H1 (cell line): ENCODE measurements at regions not wholly inside any gene's neighbourhood (a gene's known extent, or its start where the extent isn't known, plus 50 kb on each side); places are given as distances from the start of the nearest gene placed in this dataset.

Source experiments
- CTCF ChIA-PET: fragments of 300-600 bp; sonication (Branson Sonifier 250); formaldehyde crosslinking; loops from one replicate; lab custom pipeline; 2021; ENCODE audit not compliant: partially characterized antibody; lab: Charles Lee
- POLR2A ChIA-PET: fragments of 300-600 bp; sonication (Branson Sonifier 250); formaldehyde crosslinking; loops from one replicate; lab custom pipeline; 2021; ENCODE audit warnings: inconsistent platforms; ENCODE audit not compliant: partially characterized antibody; lab: Charles Lee
- DNase-seq, 2 experiments: peaks; one replicate each; pipeline versions ENCODE4 v3.0.0 to v3.0.0-alpha.2; 2010 to 2022; ENCODE audit warnings: low spot score in 2 of 2, low read depth in 1 of 2, mixed read lengths in 1 of 2
- FAIRE-seq: peaks from 2 replicates; lab custom pipeline; 2011; peaks lifted over from hg19 to GRCh38; lab: Jason Lieb, UNC
- H2AFZ ChIP-seq: 2 replicates; pipeline ENCODE4 v1.8.1; 2012; ENCODE audit warnings: low read length, inconsistent platforms
- H2AK5ac ChIP-seq: 2 replicates; pipeline ENCODE4 v1.6.1; 2013; ENCODE audit warnings: low read depth, low read length
- H2BK120ac ChIP-seq: replicated peaks from 2 replicates; pipeline ENCODE3; 2013; ENCODE audit warnings: low read depth, low read length, inconsistent platforms
- H2BK12ac ChIP-seq: 2 replicates; pipeline ENCODE4 v1.6.1; 2013; ENCODE audit warnings: low read depth, low read length
- H2BK15ac ChIP-seq: 2 replicates; pipeline ENCODE4 v1.6.1; 2013; ENCODE audit warnings: low read length
- H2BK20ac ChIP-seq: 2 replicates; pipeline ENCODE4 v1.6.1; 2013; ENCODE audit warnings: low read length
- H2BK5ac ChIP-seq: 2 replicates; pipeline ENCODE4 v1.6.1; 2013; ENCODE audit warnings: low read depth, low read length
- H3K14ac ChIP-seq: 2 replicates; pipeline ENCODE4 v1.6.1; 2013; ENCODE audit warnings: inconsistent platforms; ENCODE audit not compliant: insufficient read length
- H3K18ac ChIP-seq: 2 replicates; pipeline ENCODE4 v1.6.1; 2013; ENCODE audit warnings: low read length; ENCODE audit errors: extremely low read depth
- H3K23ac ChIP-seq: 2 replicates; pipeline ENCODE4 v1.6.1; 2013; ENCODE audit warnings: inconsistent platforms; ENCODE audit not compliant: insufficient read length
- H3K23me2 ChIP-seq: 2 replicates; pipeline ENCODE4 v1.6.1; 2013; ENCODE audit warnings: low read depth, low read length
- H3K27ac ChIP-seq: 2 replicates; pipeline ENCODE4 v1.6.1; 2011; ENCODE audit warnings: low read depth, low read length, inconsistent platforms
- H3K27me3 ChIP-seq, 4 experiments: replicated peaks in 1 of 4; 1 replicate in 1 of 4; 2 replicates in 3 of 4; pipeline versions ENCODE4 v1.6.1 to v1.8.1; 2011 to 2013; ENCODE audit warnings: low read length in 3 of 4, mild to moderate bottlenecking in 3 of 4, inconsistent platforms in 2 of 4, mixed read lengths in 2 of 4, moderate library complexity in 1 of 4; ENCODE audit not compliant: control insufficient read depth in 3 of 4, insufficient read depth in 3 of 4; ENCODE audit errors: extremely low read depth in 1 of 4
- H3K36me3 ChIP-seq, 4 experiments: 2 replicates each; pipeline versions ENCODE4 v1.6.1 to v1.8.1; 2011 to 2013; ENCODE audit warnings: mild to moderate bottlenecking in 4 of 4, low read length in 3 of 4, moderate library complexity in 2 of 4, control low read depth in 1 of 4, inconsistent platforms in 1 of 4; ENCODE audit not compliant: insufficient read depth in 4 of 4, control insufficient read depth in 2 of 4
- H3K4ac ChIP-seq: replicated peaks from 2 replicates; pipeline ENCODE3; 2013; ENCODE audit warnings: low read length, low read depth, mixed read lengths, inconsistent platforms; ENCODE audit not compliant: insufficient read length
- H3K4me1 ChIP-seq, 4 experiments: replicated peaks in 1 of 4; 1 replicate in 1 of 4; 2 replicates in 3 of 4; pipeline versions ENCODE4 v1.6.1 to v1.8.1; 2011 to 2013; ENCODE audit warnings: low read length in 3 of 4, inconsistent platforms in 2 of 4, mixed read lengths in 1 of 4; ENCODE audit not compliant: insufficient read depth in 4 of 4, control insufficient read depth in 3 of 4
- H3K4me2 ChIP-seq, 2 experiments: 2 replicates each; pipeline versions ENCODE4 v1.6.1 to v1.8.1; 2011 to 2013; ENCODE audit warnings: low read depth in 2 of 2, low read length in 2 of 2, control low read depth in 1 of 2, inconsistent platforms in 1 of 2, mild to moderate bottlenecking in 1 of 2; ENCODE audit not compliant: insufficient read depth in 1 of 2
- H3K4me3 ChIP-seq, 4 experiments: fragments of 200-600, 300-600 bp in 1 of 4; sonication (generic), shearing (Covaris generic), sonication (Bioruptor Twin) in 1 of 4; 2 replicates each; pipeline versions ENCODE4 v1.5.1 to v1.8.1; 2011 to 2016; ENCODE audit warnings: low read length in 4 of 4, low read depth in 3 of 4, control low read depth in 2 of 4, inconsistent platforms in 2 of 4, mild to moderate bottlenecking in 2 of 4, mixed read lengths in 1 of 4, moderate library complexity in 1 of 4; ENCODE audit not compliant: insufficient read depth in 2 of 4; ENCODE audit errors: extremely low read depth in 1 of 4
- H3K56ac ChIP-seq: replicated peaks from 2 replicates; pipeline ENCODE3; 2013; ENCODE audit warnings: low read depth, mild to moderate bottlenecking, mixed read lengths, low read length, inconsistent platforms; ENCODE audit not compliant: insufficient read length
- H3K79me1 ChIP-seq: 2 replicates; pipeline ENCODE4 v1.6.1; 2013; ENCODE audit warnings: low read depth, low read length, control low read depth
- H3K79me2 ChIP-seq, 2 experiments: 2 replicates each; pipeline versions ENCODE4 v1.6.1 to v1.8.1; 2012 to 2013; ENCODE audit warnings: low read length in 2 of 2, mild to moderate bottlenecking in 2 of 2, inconsistent platforms in 1 of 2; ENCODE audit not compliant: insufficient read depth in 2 of 2, control insufficient read depth in 1 of 2
- H3K9ac ChIP-seq, 4 experiments: replicated peaks in 1 of 4; 1 replicate in 1 of 4; 2 replicates in 3 of 4; pipeline versions ENCODE4 v1.6.1 to v1.8.1; 2011 to 2013; ENCODE audit warnings: low read depth in 3 of 4, low read length in 3 of 4, control low read depth in 2 of 4, mild to moderate bottlenecking in 2 of 4, moderate library complexity in 2 of 4, inconsistent platforms in 1 of 4; ENCODE audit errors: extremely low read depth in 1 of 4
- H3K9me3 ChIP-seq, 2 experiments: 2 replicates each; pipeline versions ENCODE4 v1.6.1 to v1.8.1; 2012 to 2013; ENCODE audit warnings: mild to moderate bottlenecking in 2 of 2, moderate library complexity in 2 of 2, control low read depth in 1 of 2, inconsistent platforms in 1 of 2, low read depth in 1 of 2, low read length in 1 of 2, mixed read lengths in 1 of 2; ENCODE audit not compliant: insufficient read depth in 2 of 2
- H4K20me1 ChIP-seq, 2 experiments: replicated peaks in 1 of 2; 2 replicates each; pipeline versions ENCODE3 to v1.8.1; 2011 to 2013; ENCODE audit warnings: inconsistent platforms in 2 of 2, low read length in 2 of 2, mild to moderate bottlenecking in 1 of 2; ENCODE audit not compliant: insufficient read depth in 2 of 2, control insufficient read depth in 1 of 2
- H4K5ac ChIP-seq: 2 replicates; pipeline ENCODE4 v1.6.1; 2013; ENCODE audit warnings: low read length, low read depth, mixed read lengths, inconsistent platforms; ENCODE audit not compliant: insufficient read length
- H4K8ac ChIP-seq: 2 replicates; pipeline ENCODE4 v1.8.0; 2013; ENCODE audit warnings: mild to moderate bottlenecking, moderate library complexity, low read length, inconsistent platforms; ENCODE audit not compliant: insufficient read depth; ENCODE audit errors: extremely low read depth
- H4K91ac ChIP-seq: replicated peaks from 2 replicates; pipeline ENCODE3; 2013; ENCODE audit warnings: low read length, mixed read lengths, inconsistent platforms; ENCODE audit not compliant: insufficient read length
- BACH1 ChIP-seq: IDR thresholded peaks from 2 replicates; pipeline ENCODE4 v1.6.1; 2012; ENCODE audit warnings: low read length, improper control_type of control experiment
- EP300 ChIP-seq, 2 experiments: IDR thresholded peaks; 1 replicate in 1 of 2; 2 replicates in 1 of 2; pipeline ENCODE4 v1.6.1; 2011 to 2012; ENCODE audit warnings: low read depth in 2 of 2, low read length in 2 of 2, mild to moderate bottlenecking in 2 of 2, borderline replicate concordance in 1 of 2, inconsistent platforms in 1 of 2, moderate library complexity in 1 of 2
- FOSL1 ChIP-seq: IDR thresholded peaks from 2 replicates; pipeline ENCODE4 v1.6.1; 2011; ENCODE audit warnings: mild to moderate bottlenecking, low read depth, low read length, moderate library complexity; ENCODE audit not compliant: insufficient read depth
- GTF2F1 ChIP-seq: IDR thresholded peaks from 2 replicates; pipeline ENCODE4 v1.6.1; 2012; ENCODE audit warnings: low read depth, low read length, improper control_type of control experiment, borderline replicate concordance
- JUND ChIP-seq: IDR thresholded peaks from 2 replicates; pipeline ENCODE4 v1.6.1; 2011; ENCODE audit warnings: mild to moderate bottlenecking, improper control_type of control experiment, low read length
- POLR2AphosphoS5 ChIP-seq: IDR thresholded peaks from 2 replicates; pipeline ENCODE4 v1.6.1; 2011; ENCODE audit warnings: low read depth, low read length
- RNF2 ChIP-seq: fragments of 200-900, 300-1000 bp; sonication (generic); IDR thresholded peaks from 2 replicates; pipeline ENCODE4 v1.7.1; 2016; ENCODE audit warnings: borderline replicate concordance, low read depth, mild to moderate bottlenecking, antibody characterized with exemption, low read length; ENCODE audit not compliant: poor library complexity, severe bottlenecking; ENCODE audit errors: missing control alignments
- SAP30 ChIP-seq: fragments of 300-600 bp; sonication (generic); IDR thresholded peaks from 2 replicates; pipeline ENCODE4 v1.7.1; 2012; ENCODE audit warnings: low read length, moderate library complexity, mild to moderate bottlenecking, inconsistent platforms; ENCODE audit not compliant: insufficient read depth, insufficient replicate concordance
- SIN3A ChIP-seq, 2 experiments: IDR thresholded peaks in 1 of 2; conservative IDR thresholded peaks in 1 of 2; 2 replicates each; pipeline ENCODE4 v1.6.1; 2011 to 2012; ENCODE audit warnings: low read length in 2 of 2, improper control_type of control experiment in 1 of 2, low read depth in 1 of 2, mild to moderate bottlenecking in 1 of 2
- SP2 ChIP-seq: IDR thresholded peaks from 2 replicates; pipeline ENCODE4 v1.6.1; 2012; ENCODE audit warnings: mild to moderate bottlenecking, low read length, inconsistent platforms
- SP4 ChIP-seq: IDR thresholded peaks from 2 replicates; pipeline ENCODE4 v1.6.1; 2012; ENCODE audit warnings: low read length, inconsistent platforms
- SRF ChIP-seq: IDR thresholded peaks from 2 replicates; pipeline ENCODE4 v1.6.1; 2011; ENCODE audit warnings: mild to moderate bottlenecking, low read depth, low read length, moderate library complexity
- TBP ChIP-seq: IDR thresholded peaks from 2 replicates; pipeline ENCODE4 v1.6.1; 2011; ENCODE audit warnings: low read depth, low read length, improper control_type of control experiment
- TEAD4 ChIP-seq: IDR thresholded peaks from 2 replicates; pipeline ENCODE4 v1.6.1; 2012; ENCODE audit warnings: low read depth, low read length, inconsistent platforms, mixed read lengths
- WGBS, 2 experiments: shearing (Covaris generic) in 1 of 2; methylation state at CpG; one replicate each; pipeline versions ENCODE4 v1.1.6 to v1.1.7; 2013 to 2015; ENCODE audit warnings: low lambda C conversion rate in 2 of 2, mixed read lengths in 2 of 2, inconsistent platforms in 1 of 2, low coverage in 1 of 2, missing lambda C conversion rate in 1 of 2; ENCODE audit not compliant: insufficient replicate concordance in 2 of 2, insufficient coverage in 1 of 2, insufficient read length in 1 of 2; ENCODE audit errors: extremely low coverage in 1 of 2, missing lambda C conversion rate in 1 of 2; 5-methylcytosine and 5-hydroxymethylcytosine counted together
- TF ChIP-seq, protein P1 (sequence below): IDR thresholded peaks from 2 replicates; pipeline ENCODE4 v1.6.1; 2012; ENCODE audit warnings: inconsistent platforms

DNA sequence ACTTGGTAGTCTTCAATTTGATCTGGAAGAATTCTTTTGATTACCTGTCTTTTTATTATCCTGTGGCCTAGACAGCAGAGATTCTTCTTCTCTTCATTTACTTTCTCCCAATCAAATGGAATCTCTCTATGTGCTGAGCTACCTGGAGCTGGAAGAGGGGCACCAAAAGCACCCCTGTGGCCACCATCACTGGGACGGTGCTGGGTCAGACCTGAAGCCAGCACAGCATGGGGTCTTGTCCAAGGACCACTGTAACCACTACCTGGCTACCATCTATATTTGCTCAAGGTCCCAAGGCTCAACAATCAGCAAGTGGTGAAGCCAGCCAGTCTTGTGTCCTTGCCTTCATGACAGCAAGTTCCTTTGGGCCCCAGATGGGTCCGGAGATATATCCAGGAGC, 186.6 kb downstream of the JRKL start:
- ChIA-PET POLR2A (no interaction called here), CTCF (no interaction called here)
- Histone ChIP-seq H3K4me3 (no peak overlapping the region), H2BK15ac (no peak overlapping the region), H3K9ac (no peak overlapping the region), H3K36me3 (no peaks in the 10 kb centered on the region), H2BK5ac (no peak overlapping the region), H3K27ac (no peak overlapping the region), H3K4me2 (no peak overlapping the region), H3K56ac (no peak overlapping the region), H4K91ac (no peak overlapping the region), H3K79me1 (no peaks in the 10 kb centered on the region), H3K4me1 (no peaks in the 10 kb centered on the region; a peak in 1 of 7 replicates), H3K23me2 (no peaks in the 10 kb centered on the region), H4K8ac (no peak overlapping the region), H2BK20ac (no peak overlapping the region), H3K23ac (no peak overlapping the region), H3K79me2 (no peaks in the 10 kb centered on the region), H2BK12ac (no peak overlapping the region), H2AFZ (no peak overlapping the region), H3K18ac (no peak overlapping the region), H3K27me3 (no peaks in the 10 kb centered on the region), H2AK5ac (no peak overlapping the region), H3K4ac (no peak overlapping the region), H4K20me1 (no peaks in the 10 kb centered on the region), H4K5ac (no peak overlapping the region), H3K14ac (no peak overlapping the region), H2BK120ac (no peak overlapping the region), H3K9me3 (peaks cover 0 to 5% of the 10 kb centered on the region in 2 experiments; a peak in 2 of 4 replicates)
- 77% methylated on average over 2 of the region's 2 CpGs; no CpG with 5 or more reads in 1 of the 2 experiments for WGBS, 2 experiments
- TF ChIP-seq SIN3A (conservative IDR thresholded peaks at IDR 0.05 in 1 of 2, IDR thresholded peaks at IDR 0.05 in 1 of 2; ENCODE audit: low read depth in 1 of 2, low read length in 2 of 2) (no peak), TBP (no peak), SRF (no peak), JUND (no peak), FOSL1 (no peak), TEAD4 (no peak), SP4 (no peak), GTF2F1 (no peak), POLR2AphosphoS5 (no peak), SP2 (no peak), RNF2 (no peak), SAP30 (no peak), BACH1 (no peak), EP300 (IDR thresholded peaks at IDR 0.05; ENCODE audit: borderline replicate concordance in 1 of 2, low read depth in 2 of 2, low read length in 2 of 2) (no peak)
- TF ChIP-seq, protein P1, sequence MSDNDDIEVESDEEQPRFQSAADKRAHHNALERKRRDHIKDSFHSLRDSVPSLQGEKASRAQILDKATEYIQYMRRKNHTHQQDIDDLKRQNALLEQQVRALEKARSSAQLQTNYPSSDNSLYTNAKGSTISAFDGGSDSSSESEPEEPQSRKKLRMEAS = no peak
- FAIRE-seq (no peak), DNase-seq (no peak)
